ENCODE measurements at regions not wholly inside any gene's neighbourhood (a gene's known extent, or its start where the extent isn't known, plus 50 kb on each side); places are given as distances from the start of the nearest gene placed in this dataset.

GRCh38 chr4:149247164-149247563 lies 568.5 kb downstream of the IQCM start:
- no peaks in the 10 kb centered on the region for H3K4me1 ChIP-seq (ENCODE audit: insufficient read depth, low read length)
- no peak overlapping the region for H3K4me2 ChIP-seq (ENCODE audit: low read length)
- DNase-seq, result no peak
- H3K4me3 ChIP-seq (ENCODE audit: low read length), result no peak overlapping the region
- H3K9me3 ChIP-seq (ENCODE audit: low read length), result no peaks in the 10 kb centered on the region
- BruUV-seq (replicated peaks), result no TSS peak
- intact Hi-C loops (cut with micrococcal nuclease), result no loop called here
- H4K20me1 ChIP-seq (ENCODE audit: low read length), result no peaks in the 10 kb centered on the region
- ChIA-PET POLR2A (ENCODE audit: unreplicated experiment) (no interaction called here), CTCF (no interaction called here)
- no peak for ATAC-seq
- H3K36me3 ChIP-seq (ENCODE audit: low read depth, low read length), result no peaks in the 10 kb centered on the region
- H3K27ac ChIP-seq (ENCODE audit: low read length), result no peak overlapping the region
- H3F3A ChIP-seq (ENCODE audit: low read length, unreplicated experiment), result no peaks in the 10 kb centered on the region
- no peak overlapping the region for H3K9ac ChIP-seq (ENCODE audit: low read length)
- H3K27me3 ChIP-seq (ENCODE audit: low read length), result no peaks in the 10 kb centered on the region
- no peak overlapping the region for H2AFZ ChIP-seq (ENCODE audit: low read length)
- TF ChIP-seq EZH2 (IDR thresholded peaks at IDR 0.05; ENCODE audit: low read length, unreplicated experiment) (no peak), CTCF (conservative IDR thresholded peaks at IDR 0.05; ENCODE audit: low read depth, low read length) (no peak), EZH2phosphoT487 (IDR thresholded peaks at IDR 0.05; ENCODE audit: borderline replicate concordance, low read length) (no peak)
- no peaks in the 10 kb centered on the region for H3K9me2 ChIP-seq (replicated peaks; ENCODE audit: low read length)
- no peaks in the 10 kb centered on the region for H3K79me2 ChIP-seq (ENCODE audit: low read length)

- ChIA-PET CTCF (no interaction called here), POLR2A (ENCODE audit: unreplicated experiment) (no interaction called here)
- H3K27ac ChIP-seq (ENCODE audit: low read length), result no peak overlapping the region
- intact Hi-C loops (cut with micrococcal nuclease), result no loop called here
- no peak overlapping the region for H3K4me3 ChIP-seq (ENCODE audit: low read length)
- no peaks in the 10 kb centered on the region for H3F3A ChIP-seq (ENCODE audit: low read length, unreplicated experiment)
- H4K20me1 ChIP-seq (ENCODE audit: low read length), result no peaks in the 10 kb centered on the region
- H2AFZ ChIP-seq (ENCODE audit: low read length), result no peak overlapping the region
- no peak for ATAC-seq
- H3K9me2 ChIP-seq (replicated peaks; ENCODE audit: low read length), result no peaks in the 10 kb centered on the region
- no peaks in the 10 kb centered on the region for H3K27me3 ChIP-seq (ENCODE audit: low read length)
- H3K9ac ChIP-seq (ENCODE audit: low read length), result no peak overlapping the region
- no peaks in the 10 kb centered on the region for H3K9me3 ChIP-seq (ENCODE audit: low read length)
- H3K4me1 ChIP-seq (ENCODE audit: insufficient read depth, low read length), result no peaks in the 10 kb centered on the region
- no peak overlapping the region for H3K4me2 ChIP-seq (ENCODE audit: low read length)
- no peaks in the 10 kb centered on the region for H3K36me3 ChIP-seq (ENCODE audit: low read depth, low read length)
- no peak for DNase-seq
- no peaks in the 10 kb centered on the region for H3K79me2 ChIP-seq (ENCODE audit: low read length)
- TF ChIP-seq EZH2 (IDR thresholded peaks at IDR 0.05; ENCODE audit: low read length, unreplicated experiment) (no peak), EZH2phosphoT487 (IDR thresholded peaks at IDR 0.05; ENCODE audit: borderline replicate concordance, low read length) (no peak), CTCF (conservative IDR thresholded peaks at IDR 0.05; ENCODE audit: low read depth, low read length) (no peak)
- no TSS peak for BruUV-seq (replicated peaks)
Measured at GRCh38 chr4:149245333-149245732, 570.3 kb downstream of the IQCM start.

- intact Hi-C loops (cut with micrococcal nuclease), result no loop called here
- POLR2A ChIA-PET (ENCODE audit: unreplicated experiment), result no interaction called here
Measured at GRCh38 chr4:149238097-149238496, 577.5 kb downstream of the IQCM start.

More at GRCh38 chr4:149238097-149238496, 577.5 kb downstream of the IQCM start:
- TF ChIP-seq EZH2 (IDR thresholded peaks at IDR 0.05; ENCODE audit: low read length, unreplicated experiment) (no peak), CTCF (conservative IDR thresholded peaks at IDR 0.05; ENCODE audit: low read depth, low read length) (no peak), EZH2phosphoT487 (IDR thresholded peaks at IDR 0.05; ENCODE audit: borderline replicate concordance, low read length) (no peak)
- H3K4me3 ChIP-seq (ENCODE audit: low read length), result no peak overlapping the region
- no peak overlapping the region for H3K4me2 ChIP-seq (ENCODE audit: low read length)
- BruUV-seq (replicated peaks), result no TSS peak
- DNase-seq, result no peak
- CTCF ChIA-PET, result no interaction called here
- no peaks in the 10 kb centered on the region for H3K79me2 ChIP-seq (ENCODE audit: low read length)
- no peaks in the 10 kb centered on the region for H3K9me2 ChIP-seq (replicated peaks; ENCODE audit: low read length)
- no peak for ATAC-seq
- H2AFZ ChIP-seq (ENCODE audit: low read length), result no peak overlapping the region
- no peaks in the 10 kb centered on the region for H3K36me3 ChIP-seq (ENCODE audit: low read depth, low read length)
- H3K9me3 ChIP-seq (ENCODE audit: low read length), result no peaks in the 10 kb centered on the region
- H3K27me3 ChIP-seq (ENCODE audit: low read length), result no peaks in the 10 kb centered on the region
- H3F3A ChIP-seq (ENCODE audit: low read length, unreplicated experiment), result no peaks in the 10 kb centered on the region
- H3K4me1 ChIP-seq (ENCODE audit: insufficient read depth, low read length), result no peaks in the 10 kb centered on the region
- no peaks in the 10 kb centered on the region for H4K20me1 ChIP-seq (ENCODE audit: low read length)
- no peak overlapping the region for H3K27ac ChIP-seq (ENCODE audit: low read length)
- no peak overlapping the region for H3K9ac ChIP-seq (ENCODE audit: low read length)

Data from PC-3 (cell line).